Hepatic stellate cell (primary cell): ENCODE measurements at regions not wholly inside any gene's neighbourhood (a gene's known extent, or its start where the extent isn't known, plus 50 kb on each side); places are given as distances from the start of the nearest gene placed in this dataset.
A peak's percentile ranks its signal among the peaks of the same experiment; 100 is the strongest.
"Not testable (repeated sequence)": the region's sequence is repeated elsewhere in the genome, so short reads cannot be mapped to it uniquely, and the experiment has no call there.

Source experiments
- DNase-seq: peaks from one replicate; pipeline ENCODE4 v3.0.0; 2011; ENCODE audit warnings: low spot score

DNA sequence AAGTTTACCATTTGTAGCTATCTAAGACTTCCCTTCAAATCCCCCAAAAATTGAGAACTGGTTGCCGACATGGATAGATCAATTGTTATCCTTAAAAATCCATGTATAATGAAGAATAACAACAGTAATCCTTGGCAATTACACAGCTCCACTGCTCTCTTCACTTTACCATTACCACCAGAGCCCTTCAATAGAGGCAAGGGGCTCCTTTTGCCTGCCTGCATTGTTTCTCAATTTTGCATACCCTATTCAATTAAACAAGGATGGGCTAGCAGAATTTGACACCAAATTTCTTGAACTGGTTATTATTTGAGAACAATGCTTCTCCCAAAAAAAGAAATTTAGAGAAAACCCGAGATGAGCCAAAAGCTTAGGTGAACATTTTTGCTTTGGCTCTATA is 387.8 kb upstream of the PKN2 start:
- no peak for DNase-seq

DNA sequence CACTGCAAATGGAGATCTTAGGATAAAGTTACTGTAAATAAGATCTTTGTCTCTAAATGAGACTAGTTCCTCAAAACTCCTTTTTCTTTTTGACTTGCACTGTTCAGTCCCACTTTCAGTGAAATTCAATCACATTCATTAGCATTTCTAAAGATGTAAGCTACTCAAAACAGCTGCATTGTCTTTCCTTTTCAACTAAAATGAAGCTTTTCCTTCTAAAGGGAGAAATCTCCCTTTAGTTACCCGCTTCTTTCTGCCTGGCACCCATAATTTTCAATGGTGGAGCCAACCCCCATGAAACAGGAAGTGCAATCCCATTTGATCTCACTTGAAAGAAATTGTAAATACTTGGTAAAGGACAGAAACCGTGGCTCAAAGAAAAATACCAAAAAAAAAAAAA is 387.4 kb upstream of the PKN2 start:
- no peak for DNase-seq

DNA sequence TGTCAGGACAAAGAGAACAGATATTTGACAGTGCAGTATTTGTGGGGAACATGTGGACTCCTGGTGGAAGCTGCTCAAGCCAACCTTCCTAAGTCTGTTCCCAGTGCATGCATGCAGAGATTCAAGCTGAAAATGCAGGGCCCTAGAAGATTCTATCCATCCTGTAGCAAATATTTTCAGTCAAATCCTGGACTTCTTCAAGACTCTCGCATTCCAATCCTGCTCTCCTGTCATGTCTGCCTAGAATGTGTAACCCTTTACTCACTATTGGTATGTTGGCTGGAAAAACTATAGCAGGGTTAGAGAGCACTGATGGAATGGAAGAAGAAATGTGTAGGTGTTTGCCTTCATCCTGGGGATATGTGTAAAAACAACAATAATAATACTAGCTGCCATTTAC is 385.6 kb upstream of the PKN2 start:
- DNase-seq = no peak

DNA sequence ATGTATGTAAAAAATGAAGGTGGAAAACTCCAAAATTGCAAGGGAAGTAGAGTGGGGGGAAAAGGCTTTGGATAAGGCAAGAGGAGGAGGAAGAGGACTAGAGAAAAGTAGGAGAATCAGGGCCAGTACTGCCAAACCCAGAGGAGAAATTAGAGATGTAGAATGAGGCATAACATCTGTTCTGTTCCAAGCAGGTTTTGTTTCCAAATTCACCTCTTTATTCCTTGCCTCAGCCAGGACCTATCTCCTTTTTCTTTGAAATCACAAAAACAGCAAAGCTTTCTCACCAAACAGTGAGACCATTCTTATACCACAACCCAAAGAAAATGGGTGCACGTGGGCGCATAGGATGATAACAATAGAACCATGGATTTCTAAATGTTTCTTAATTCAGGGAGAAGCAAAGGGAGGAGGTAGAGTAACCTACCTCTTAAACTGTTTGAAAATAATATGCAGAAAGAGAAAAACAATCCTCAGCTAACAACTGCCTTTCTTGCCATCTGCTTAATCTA is 383.3 kb upstream of the PKN2 start:
- no peak for DNase-seq

DNA sequence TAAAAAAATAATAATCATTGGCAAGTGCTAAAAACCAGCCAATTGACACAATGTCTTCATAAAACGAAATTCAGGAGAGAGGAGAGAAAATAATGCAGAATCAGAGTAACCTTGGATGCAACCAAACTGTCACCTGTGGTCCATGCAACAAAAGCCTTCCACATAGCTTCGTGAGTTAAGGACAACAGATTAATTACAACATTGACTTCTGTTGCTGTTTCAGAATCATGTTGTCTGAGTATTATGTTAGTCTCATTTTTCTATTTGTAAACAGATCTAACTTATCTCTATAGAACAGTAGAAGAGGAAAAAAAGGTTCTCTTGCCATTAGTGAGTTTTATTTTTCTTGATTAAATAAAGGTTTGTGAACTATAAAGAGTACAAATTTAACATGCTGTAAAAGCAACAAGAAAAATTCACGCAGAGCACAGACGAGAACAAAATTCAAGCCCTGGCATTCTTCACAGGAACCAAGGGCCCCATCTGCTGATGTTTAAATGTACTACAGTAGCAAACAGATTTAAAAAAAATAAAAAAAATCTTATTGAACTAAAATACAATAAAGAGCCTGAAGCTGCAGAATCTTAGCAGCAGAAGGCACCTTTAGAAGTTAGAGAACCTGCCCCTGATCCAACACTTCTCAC is 381.1 kb upstream of the PKN2 start:
- DNase-seq = no peak

DNA sequence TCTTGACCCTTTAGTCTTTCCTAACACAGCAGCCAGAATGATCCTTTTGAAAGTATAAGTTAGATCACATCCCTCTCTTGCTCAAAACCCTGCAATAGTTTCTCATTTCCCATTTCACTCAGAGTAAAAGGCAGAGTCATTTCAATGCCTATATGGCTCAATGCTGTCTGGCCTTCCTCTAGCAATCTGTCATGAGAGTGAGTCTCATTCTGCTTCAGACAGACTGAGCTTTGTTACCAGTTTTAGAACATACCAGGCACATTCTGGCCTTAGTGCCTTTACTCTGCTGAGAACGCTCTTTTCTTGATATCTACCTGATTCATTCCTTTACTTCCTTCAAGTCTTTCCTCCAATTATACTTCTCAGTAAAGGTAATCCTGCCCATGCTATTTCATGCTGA is 372.8 kb upstream of the PKN2 start:
- no peak for DNase-seq

DNA sequence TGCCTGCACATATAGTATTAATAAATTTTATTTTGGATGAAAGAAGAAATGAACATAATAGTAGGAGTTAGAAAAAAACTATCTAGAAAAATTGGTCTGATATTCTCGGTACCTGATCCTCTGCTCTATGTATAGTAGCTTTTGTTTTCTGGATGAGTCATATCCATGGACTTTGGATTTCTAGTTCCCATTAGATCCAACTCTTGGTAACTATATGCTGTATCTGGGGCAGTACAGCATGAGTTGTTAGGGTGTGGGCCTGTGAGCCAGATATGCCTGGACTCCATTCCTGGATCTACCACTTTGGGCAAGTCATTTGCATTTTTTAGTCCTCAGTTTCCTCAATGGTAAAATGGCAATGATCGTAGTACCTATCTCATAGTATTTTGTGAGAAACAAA is 372.2 kb upstream of the PKN2 start:
- DNase-seq = no peak

DNA sequence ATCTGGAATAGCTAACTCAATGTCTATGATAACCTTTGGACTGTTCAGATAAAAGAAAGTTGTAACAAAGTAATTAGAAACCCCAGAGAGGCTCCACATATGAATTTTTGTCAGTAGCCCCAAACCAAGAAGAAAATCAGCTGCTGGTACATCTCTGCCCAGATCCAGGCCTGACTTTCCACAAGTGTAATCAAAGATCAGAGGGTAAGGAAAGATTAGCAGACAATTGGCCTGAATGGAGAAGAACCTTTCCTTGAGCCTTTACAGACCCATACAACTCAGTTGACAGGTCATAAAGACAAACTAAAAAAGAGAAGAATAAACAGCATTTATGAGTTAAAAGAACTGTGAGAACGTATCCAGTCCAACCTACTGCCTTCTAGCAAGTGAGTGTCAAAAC is 366.7 kb upstream of the PKN2 start:
- no peak for DNase-seq

DNA sequence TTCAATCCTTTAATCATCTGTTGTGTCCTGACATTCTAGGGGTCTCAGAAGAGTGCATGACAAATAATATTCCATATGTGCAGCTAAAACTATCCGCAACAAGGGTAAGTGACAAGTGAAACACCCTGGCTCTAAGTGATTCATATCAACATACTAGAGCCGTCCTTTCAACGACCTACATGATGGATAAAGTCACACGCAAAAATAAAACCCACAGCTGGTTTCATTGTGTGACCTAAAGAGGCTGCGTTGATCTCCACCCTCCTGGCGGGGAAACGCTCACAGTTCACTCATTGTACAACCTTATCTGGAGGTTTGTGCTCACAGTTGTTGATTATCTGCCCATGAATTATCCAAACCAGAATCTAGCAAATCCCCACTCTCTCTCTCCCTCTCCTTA is 365.3 kb upstream of the PKN2 start:
- no peak for DNase-seq

DNA sequence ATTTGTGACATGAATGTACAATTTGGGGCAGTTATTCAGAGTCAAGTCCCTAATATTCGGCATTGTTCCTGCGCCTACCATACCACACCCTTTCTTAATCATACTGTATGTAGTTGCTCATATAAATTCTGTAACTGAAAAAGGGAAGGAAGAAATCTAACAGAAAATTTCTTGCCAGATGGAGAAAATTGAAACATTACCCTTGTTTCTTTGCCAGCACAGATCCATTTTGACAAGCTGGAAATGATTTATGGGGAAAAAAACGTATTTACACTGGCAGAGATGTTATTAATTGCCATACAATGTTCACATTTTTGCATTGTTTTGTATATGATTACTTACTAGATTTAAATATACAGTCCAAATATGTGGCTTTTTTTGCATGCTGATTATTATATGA is 363.8 kb upstream of the PKN2 start:
- no peak for DNase-seq

DNA sequence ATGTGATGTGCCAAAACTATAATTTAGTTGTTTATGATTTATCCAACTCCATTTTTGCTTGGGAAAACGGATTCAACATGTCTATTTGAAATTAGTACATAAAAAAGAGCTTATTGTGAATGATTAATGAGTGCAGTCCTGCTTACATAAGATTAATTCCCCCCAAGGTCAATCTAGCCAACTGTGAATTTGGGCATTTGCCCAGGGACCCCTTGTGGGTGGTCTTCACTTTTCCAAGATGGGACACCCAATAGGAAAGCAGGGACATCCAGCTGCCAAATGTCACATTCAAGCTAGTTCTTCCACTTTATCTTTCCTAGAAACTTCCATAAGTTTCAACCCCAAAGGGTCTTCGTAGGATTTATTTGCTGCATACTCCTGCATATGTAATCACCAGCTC is 362.4 kb upstream of the PKN2 start:
- DNase-seq = no peak

DNA sequence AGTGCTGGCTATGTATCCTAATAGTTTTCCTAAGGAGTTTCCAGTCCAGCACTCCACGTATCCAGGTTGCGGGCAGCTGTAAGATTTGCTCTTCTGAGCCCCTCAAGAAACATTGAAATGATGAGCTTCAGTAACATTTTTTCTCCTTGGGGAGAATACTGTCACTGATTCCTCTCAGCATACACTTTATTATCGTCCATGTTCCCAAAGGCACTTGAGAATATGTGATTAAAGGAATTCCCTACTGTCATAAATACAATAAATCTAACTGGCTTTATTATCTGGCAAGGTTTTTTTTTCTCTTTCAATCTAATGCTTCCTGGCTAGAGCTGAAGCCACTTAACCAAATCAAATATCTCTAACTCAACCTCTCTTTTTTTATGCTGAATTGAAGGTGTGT is 359.2 kb upstream of the PKN2 start:
- no peak for DNase-seq

DNA sequence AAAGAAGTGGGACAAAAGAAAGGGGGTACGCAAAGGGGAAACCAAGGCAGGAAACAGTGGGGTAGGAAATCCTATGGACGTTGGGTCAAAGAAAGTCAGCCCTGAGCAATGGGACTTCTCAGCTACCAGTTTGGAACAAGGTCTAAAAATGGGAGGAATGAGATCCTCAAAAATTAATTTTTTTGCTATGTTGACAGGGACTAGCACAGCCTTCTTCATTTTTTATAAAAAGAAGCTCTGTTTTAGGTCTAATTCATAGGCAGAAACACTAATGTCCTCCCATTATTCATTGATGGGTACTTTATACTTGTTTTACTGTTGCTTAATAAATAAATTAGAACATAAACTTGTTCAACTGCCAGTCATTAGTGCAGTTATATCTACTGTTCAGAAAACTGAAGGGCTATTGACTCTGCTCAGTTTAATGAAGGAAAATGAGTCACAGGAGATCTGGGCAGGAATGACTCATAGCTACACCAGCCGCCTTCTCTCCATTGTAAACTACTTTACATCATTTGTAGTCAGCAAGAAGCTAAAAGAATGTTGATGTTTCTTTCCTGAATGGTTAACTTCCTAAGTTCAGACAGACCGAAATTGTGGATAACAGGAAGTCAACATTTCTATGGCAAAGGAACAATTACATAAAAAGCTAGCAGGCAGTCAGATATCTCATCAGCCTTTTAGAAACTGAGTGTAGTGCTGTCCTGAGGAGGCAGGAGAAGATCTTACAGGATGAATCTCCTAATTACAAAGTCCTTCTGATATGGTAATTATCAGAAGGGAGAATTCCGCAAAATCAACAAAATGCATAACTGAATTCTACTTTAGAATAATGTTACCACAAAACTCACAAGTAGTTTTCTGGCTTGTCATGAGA is 356.4 kb upstream of the PKN2 start:
- DNase-seq = peak; percentile 11

DNA sequence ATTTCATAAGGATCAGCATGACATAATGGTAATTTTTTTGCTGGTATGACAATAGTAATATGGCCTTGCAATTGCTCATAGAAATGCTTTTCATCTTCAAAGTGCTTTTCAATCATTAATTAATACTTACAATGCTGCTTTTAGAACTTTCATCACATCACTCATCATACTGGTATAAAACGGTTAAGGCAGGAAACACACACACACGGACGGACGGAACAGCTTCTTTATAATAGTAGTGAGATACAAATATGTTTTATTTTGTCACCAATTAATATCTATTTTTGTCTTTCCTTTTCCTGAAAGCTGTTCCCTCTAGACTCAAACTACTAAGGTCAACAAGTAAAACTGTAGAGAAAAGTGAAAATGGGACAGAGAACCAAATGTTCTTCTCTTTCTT is 353.9 kb upstream of the PKN2 start:
- DNase-seq = no peak

DNA sequence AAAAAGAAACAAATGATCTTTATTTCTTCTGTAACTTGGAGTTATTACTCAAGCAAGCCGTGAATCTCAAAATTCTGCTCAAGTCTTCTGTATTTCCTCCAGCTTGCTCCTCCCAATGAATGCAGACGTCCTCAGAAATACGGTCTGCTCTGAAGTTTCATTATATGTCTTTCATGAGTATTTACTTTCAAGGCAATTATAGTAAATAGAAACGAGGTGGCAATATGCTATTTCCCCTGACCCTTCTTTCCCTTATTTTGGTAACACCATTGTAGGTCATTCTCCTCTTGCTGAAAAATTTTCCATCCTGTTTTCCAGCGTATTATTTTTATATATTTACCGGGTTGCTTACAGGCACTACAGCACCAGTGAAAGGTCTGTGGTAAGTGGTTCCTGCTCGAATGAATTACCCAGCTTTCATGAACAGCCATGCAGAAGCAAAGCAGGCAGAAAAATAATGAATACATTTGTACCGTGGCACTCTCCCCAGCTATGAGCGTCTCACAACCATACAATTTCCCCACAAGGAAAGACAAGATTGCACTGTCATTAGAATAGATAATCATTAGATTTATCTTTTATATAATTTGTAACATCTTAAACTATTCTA is 350.9 kb upstream of the PKN2 start:
- DNase-seq = no peak

DNA sequence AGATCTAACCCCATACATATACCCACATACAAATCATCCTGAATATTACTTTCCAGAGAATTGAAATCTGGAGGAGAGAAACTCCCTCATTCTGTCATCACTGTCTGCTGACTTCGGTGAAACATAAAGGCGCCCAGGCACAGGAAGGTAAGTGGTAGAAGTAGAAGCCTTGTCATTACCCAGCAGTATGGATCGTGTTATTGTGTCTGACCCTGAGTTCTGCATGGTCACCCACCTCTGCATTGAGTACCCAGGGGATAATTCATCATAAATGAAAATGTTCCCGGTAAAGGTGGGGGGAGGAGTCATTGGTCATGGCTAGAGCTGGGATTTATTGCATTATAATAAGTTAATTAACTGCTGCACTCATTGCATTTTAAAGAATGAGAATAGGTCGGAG is 342.6 kb upstream of the PKN2 start:
- DNase-seq = no peak

DNA sequence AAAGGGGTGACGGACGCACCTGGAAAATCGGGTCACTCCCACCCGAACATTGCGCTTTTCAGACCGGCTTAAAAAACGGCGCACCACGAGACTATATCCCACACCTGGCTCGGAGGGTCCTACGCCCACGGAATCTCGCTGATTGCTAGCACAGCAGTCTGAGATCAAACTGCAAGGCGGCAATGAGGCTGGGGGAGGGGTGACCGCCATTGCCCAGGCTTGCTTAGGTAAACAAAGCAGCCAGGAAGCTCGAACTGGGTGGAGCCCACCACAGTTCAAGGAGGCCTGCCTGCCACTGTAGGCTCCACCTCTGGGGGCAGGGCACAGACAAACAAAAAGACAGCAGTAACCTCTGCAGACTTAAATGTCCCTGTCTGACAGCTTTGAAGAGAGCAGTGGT is 342.0 kb upstream of the PKN2 start:
- not testable (repeated sequence) for DNase-seq

DNA sequence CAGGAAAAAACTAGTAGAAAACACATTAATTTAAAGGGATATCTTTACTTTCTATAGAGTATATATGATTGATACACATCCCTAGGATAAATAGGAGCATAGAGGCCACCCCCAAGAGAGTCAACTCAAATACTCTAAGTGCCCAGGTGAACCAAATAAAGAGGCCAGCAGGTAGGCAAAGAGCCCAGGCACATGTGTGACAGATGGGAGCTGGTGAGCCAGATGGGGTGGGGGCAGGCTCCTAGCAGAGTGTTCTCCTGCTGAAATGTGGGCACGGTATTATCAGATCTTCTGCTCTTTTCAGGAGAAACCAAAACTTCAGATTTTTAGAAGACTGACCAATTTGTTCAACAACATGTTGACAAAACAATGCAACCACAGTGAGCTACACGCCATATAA is 333.4 kb upstream of the PKN2 start:
- DNase-seq = no peak

DNA sequence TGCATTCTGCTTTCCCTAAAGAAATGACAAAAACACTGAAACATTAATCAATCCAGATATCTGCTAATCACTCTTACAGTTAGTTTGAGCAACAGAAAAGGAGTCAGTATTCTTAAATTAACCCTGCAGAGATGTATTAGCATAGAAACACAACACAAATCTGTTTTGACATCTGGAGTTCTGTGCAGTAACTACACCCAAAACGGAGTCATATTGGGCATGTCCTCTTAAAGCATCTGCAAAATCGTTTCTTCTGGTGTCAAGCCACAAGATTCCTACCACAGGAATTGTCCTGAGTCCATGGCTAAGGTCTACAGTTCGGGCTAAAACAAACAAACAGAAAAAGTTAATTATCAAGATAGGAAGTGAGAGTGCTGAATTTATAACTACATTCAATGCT is 332.1 kb upstream of the PKN2 start:
- DNase-seq = no peak

DNA sequence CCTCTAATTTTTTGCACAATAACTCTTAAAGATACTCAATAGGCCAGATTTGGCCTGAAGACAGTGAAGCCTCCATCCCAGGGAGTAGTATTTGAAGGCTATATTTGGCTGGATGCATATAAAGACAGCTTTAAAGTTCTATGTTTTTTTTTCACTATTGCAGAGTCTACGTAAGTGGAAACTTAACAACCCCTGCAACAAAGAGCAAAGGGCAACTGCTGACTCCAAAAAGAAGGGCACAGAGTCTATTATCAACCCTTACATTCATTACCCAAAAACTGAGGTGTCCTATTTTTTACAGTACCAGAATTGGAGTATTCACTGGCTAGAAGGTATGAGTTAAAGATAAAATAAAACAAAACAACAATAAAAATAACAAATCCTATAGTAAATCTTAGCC is 329.8 kb upstream of the PKN2 start:
- DNase-seq = no peak

DNA sequence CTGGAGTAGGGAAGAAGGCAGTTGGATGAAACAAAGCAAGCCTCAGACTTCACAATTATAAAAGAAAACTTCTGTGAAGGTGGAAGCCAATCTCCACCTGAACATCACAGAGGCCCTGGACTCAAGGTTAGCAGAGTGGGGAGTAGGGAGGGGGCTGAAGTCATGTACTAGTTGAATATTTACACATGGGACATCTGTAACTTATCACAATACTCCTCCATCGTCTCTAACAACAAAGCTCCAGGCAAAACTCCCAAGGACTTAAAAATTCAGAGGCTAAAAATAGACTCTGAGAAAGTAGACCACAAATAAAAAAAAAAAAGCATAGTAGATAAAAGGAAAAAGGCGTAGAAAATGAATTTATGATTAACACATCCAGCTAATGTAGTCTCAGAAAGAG is 326.3 kb upstream of the PKN2 start:
- DNase-seq = no peak

DNA sequence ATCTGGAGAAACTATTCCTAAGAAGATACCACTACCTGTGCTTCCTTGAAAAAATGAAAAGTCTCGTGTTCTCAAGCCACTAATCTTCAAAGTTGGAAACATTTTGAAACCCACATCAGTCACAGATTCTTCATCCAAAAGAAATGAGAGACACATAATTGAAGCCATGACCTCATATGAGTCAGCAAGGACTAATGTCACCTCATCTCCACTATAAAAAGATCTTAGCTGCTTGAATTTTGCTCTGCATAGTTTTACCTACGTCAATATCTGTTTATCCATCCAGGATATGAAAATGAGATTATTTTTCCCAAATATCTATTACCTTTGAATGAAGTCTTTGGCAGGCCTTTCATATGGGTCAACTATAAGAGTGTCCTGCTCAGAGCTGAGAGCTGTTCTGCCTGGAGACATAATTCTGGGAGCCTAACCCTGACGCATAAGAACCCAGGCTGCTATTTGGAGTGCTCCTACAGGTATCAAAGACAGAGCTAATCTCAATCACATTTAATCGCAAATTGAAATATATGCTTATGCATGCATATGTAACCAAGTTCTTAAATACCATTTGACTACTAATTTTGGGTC is 312.5 kb upstream of the PKN2 start:
- DNase-seq = no peak

DNA sequence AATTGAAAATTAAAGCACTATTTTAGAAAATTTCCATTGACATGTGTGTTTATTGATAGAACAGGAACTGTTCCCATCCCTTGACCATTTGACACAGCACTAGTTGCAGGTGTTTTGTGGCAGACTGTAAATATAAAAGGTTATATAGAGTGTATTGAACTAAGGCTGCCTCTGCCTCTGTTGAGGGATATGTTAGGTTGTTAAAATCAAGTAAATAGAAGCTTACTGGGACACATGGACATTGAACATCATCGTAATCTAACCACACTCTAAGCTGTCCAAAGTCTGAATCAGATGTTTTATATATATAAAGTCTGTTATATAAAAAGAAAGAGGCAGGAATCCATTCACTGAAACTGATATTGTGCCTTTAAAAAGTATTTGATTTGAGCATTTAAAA is 308.1 kb upstream of the PKN2 start:
- DNase-seq = no peak
